ENCODE measurements at regions not wholly inside any gene's neighbourhood (a gene's known extent, or its start where the extent isn't known, plus 50 kb on each side); places are given as distances from the start of the nearest gene placed in this dataset.

GRCh38 chr1:229006121-229006870, 264.6 kb upstream of the RAB4A start (continued):
- TF ChIP-seq STAG1 (CRISPR knock-in tag; IDR thresholded peaks at IDR 0.05) (no peak), HOXA3 (CRISPR knock-in tag; IDR thresholded peaks at IDR 0.05) (no peak), ZKSCAN1 (IDR thresholded peaks at IDR 0.05; ENCODE audit: low read length) (no peak), SRSF9 (IDR thresholded peaks at IDR 0.05; ENCODE audit: borderline replicate concordance, insufficient read depth, low read depth, low read length, poor library complexity, severe bottlenecking) (no peak)

- Histone ChIP-seq H3K27ac (ENCODE audit: extremely low read length, insufficient read depth, low read length) (no peak overlapping the region), H3K36me3 (replicated peaks in 1 of 2; ENCODE audit: control insufficient read depth in 1 of 2, insufficient read depth in 2 of 2, low read length in 2 of 2) (no peaks in the 10 kb centered on the region), H3K4me3 (replicated peaks in 1 of 3; ENCODE audit: insufficient read depth in 1 of 3, low read depth in 2 of 3, low read length in 3 of 3) (no peak overlapping the region), H3K9ac (ENCODE audit: insufficient read depth, low read depth, low read length) (no peak overlapping the region), H3K4me2 (ENCODE audit: low read depth, low read length) (no peak overlapping the region), H3K79me2 (ENCODE audit: insufficient read depth, low read length) (no peaks in the 10 kb centered on the region), H2AFZ (ENCODE audit: low read length) (no peak overlapping the region), H4K20me1 (ENCODE audit: insufficient read depth, low read length) (no peaks in the 10 kb centered on the region), H3K4me1 (ENCODE audit: insufficient read depth, low read length) (peaks cover 41% of the 10 kb centered on the region), H3K27me3 (ENCODE audit: control insufficient read depth in 1 of 2, insufficient read depth in 2 of 2, low read length in 2 of 2) (no peaks in the 10 kb centered on the region), H3K9me3 (ENCODE audit: low read length) (no peaks in the 10 kb centered on the region)
- ChIA-PET CTCF (ENCODE audit: low intra/inter-chr PET ratio, low total read pairs) (no interaction called here), POLR2A (no interaction called here)
- DNase-seq (ENCODE audit: low spot score) (no peak), FAIRE-seq (no peak), ATAC-seq (no peak)
- TF ChIP-seq ZNF121 (CRISPR knock-in tag; IDR thresholded peaks at IDR 0.05) (0 out of 2 replicates have a peak, but pooled peaks have one; percentile 11), ZNF558 (CRISPR knock-in tag; IDR thresholded peaks at IDR 0.05; ENCODE audit: borderline replicate concordance) (no peak), EEA1 (CRISPR knock-in tag; IDR thresholded peaks at IDR 0.05; ENCODE audit: borderline replicate concordance) (no peak)
- intact Hi-C loops (cut with micrococcal nuclease; ENCODE audit: unreplicated experiment) (no loop called here), in situ Hi-C loops (cut with HindIII; ENCODE audit: extremely low pct_ligation_motif_present, low pct_unique_long_range_greater_than_20kb) (no loop called here)
- BruUV-seq (replicated peaks), result no TSS peak
- 94% methylated on average over 7 of the region's 7 CpGs for WGBS (ENCODE audit: low lambda C conversion rate)
Observed at GRCh38 chr1:229007167-229007566, 263.7 kb upstream of the RAB4A start.

- Histone ChIP-seq H3K4me1 (ENCODE audit: insufficient read depth, low read length) (peaks cover 36% of the 10 kb centered on the region), H3K27me3 (ENCODE audit: control insufficient read depth in 1 of 2, insufficient read depth in 2 of 2, low read length in 2 of 2) (no peaks in the 10 kb centered on the region), H3K79me2 (ENCODE audit: insufficient read depth, low read length) (no peaks in the 10 kb centered on the region), H2AFZ (ENCODE audit: low read length) (no peak overlapping the region), H3K27ac (ENCODE audit: extremely low read length, insufficient read depth, low read length) (no peak overlapping the region), H3K9ac (ENCODE audit: insufficient read depth, low read depth, low read length) (no peak overlapping the region), H3K4me2 (ENCODE audit: low read depth, low read length) (no peak overlapping the region), H3K4me3 (replicated peaks in 1 of 3; ENCODE audit: insufficient read depth in 1 of 3, low read depth in 2 of 3, low read length in 3 of 3) (no peak overlapping the region), H3K36me3 (replicated peaks in 1 of 2; ENCODE audit: control insufficient read depth in 1 of 2, insufficient read depth in 2 of 2, low read length in 2 of 2) (no peaks in the 10 kb centered on the region), H4K20me1 (ENCODE audit: insufficient read depth, low read length) (no peaks in the 10 kb centered on the region), H3K9me3 (ENCODE audit: low read length) (no peaks in the 10 kb centered on the region)
- intact Hi-C loops (cut with micrococcal nuclease; ENCODE audit: unreplicated experiment) (no loop called here), in situ Hi-C loops (cut with HindIII; ENCODE audit: extremely low pct_ligation_motif_present, low pct_unique_long_range_greater_than_20kb) (no loop called here)
- POLR2A ChIA-PET, result no interaction called here
- WGBS (ENCODE audit: low lambda C conversion rate), result 94% methylated on average over 7 of the region's 9 CpGs
- FAIRE-seq, result no peak
- no peak for DNase-seq (ENCODE audit: low spot score)
- BruUV-seq (replicated peaks), result no TSS peak
- ATAC-seq, result no peak
- CTCF ChIA-PET (ENCODE audit: low intra/inter-chr PET ratio, low total read pairs), result no interaction called here
- TF ChIP-seq ZNF235 (CRISPR knock-in tag; IDR thresholded peaks at IDR 0.05; ENCODE audit: borderline replicate concordance) (no peak), ZKSCAN1 (IDR thresholded peaks at IDR 0.05; ENCODE audit: low read length) (no peak), PAF1 (CRISPR knock-in tag; IDR thresholded peaks at IDR 0.05) (no peak), POLR2AphosphoS2 (IDR thresholded peaks at IDR 0.05; ENCODE audit: low read depth, low read length) (no peak), ATF7 (IDR thresholded peaks at IDR 0.05) (no peak), ATF7 (CRISPR knock-in tag; IDR thresholded peaks at IDR 0.05) (no peak), NFAT5 (CRISPR knock-in tag; IDR thresholded peaks at IDR 0.05) (no peak)
Observed at GRCh38 chr1:229007701-229008100, 263.2 kb upstream of the RAB4A start.

Measured in HepG2 (cell line).